Parathyroid adenoma (tissue), 2 donors: ENCODE measurements at regions not wholly inside any gene's neighbourhood (a gene's known extent, or its start where the extent isn't known, plus 50 kb on each side); places are given as distances from the start of the nearest gene placed in this dataset.
A peak's percentile ranks its signal among the peaks of the same experiment; 100 is the strongest.
"Not testable (repeated sequence)": the region's sequence is repeated elsewhere in the genome, so short reads cannot be mapped to it uniquely, and the experiment has no call there.

Experiments used
- H2AFZ ChIP-seq: fragments of 300-600 bp; sonication (generic); one replicate; pipeline ENCODE4 v1.7.0; 2017; ENCODE audit warnings: antibody characterized with exemption, mild to moderate bottlenecking
- H3K27ac ChIP-seq: fragments of 300-600 bp; sonication (generic); one replicate; pipeline ENCODE4 v1.7.0; 2017
- H3K27me3 ChIP-seq: fragments of 300-600 bp; sonication (generic); one replicate; pipeline ENCODE4 v1.7.0; 2017; ENCODE audit warnings: low read length; ENCODE audit not compliant: control insufficient read depth, insufficient read depth
- H3K36me3 ChIP-seq: fragments of 300-600 bp; sonication (generic); one replicate; pipeline ENCODE4 v1.7.0; 2017; ENCODE audit warnings: low read length; ENCODE audit not compliant: control insufficient read depth, insufficient read depth
- H3K4me1 ChIP-seq: fragments of 300-600 bp; sonication (generic); one replicate; pipeline ENCODE4 v1.7.0; 2017; ENCODE audit warnings: control low read depth
- H3K4me2 ChIP-seq: fragments of 300-600 bp; sonication (generic); one replicate; pipeline ENCODE4 v1.7.0; 2017; ENCODE audit warnings: low read length
- H3K4me3 ChIP-seq: fragments of 300-600 bp; sonication (generic); one replicate; pipeline ENCODE4 v1.7.0; 2017; ENCODE audit warnings: low read depth, low read length
- H3K79me2 ChIP-seq: fragments of 300-600 bp; sonication (generic); one replicate; pipeline ENCODE4 v1.7.0; 2017; ENCODE audit warnings: control low read depth
- H3K9ac ChIP-seq: fragments of 300-600 bp; sonication (generic); one replicate; pipeline ENCODE4 v1.7.0; 2017; ENCODE audit warnings: mild to moderate bottlenecking
- H3K9me3 ChIP-seq: fragments of 300-600 bp; sonication (generic); one replicate; pipeline ENCODE4 v1.7.0; 2017; ENCODE audit warnings: low read length; ENCODE audit not compliant: control insufficient read depth
- TF ChIP-seq, protein P1 (sequence below): fragments of 300-600 bp; sonication (generic); IDR thresholded peaks from one replicate; pipeline ENCODE4 v1.7.0; 2017; ENCODE audit warnings: antibody characterized with exemption, mild to moderate bottlenecking
- donor health status: primary hyperparathyroidism.

DNA sequence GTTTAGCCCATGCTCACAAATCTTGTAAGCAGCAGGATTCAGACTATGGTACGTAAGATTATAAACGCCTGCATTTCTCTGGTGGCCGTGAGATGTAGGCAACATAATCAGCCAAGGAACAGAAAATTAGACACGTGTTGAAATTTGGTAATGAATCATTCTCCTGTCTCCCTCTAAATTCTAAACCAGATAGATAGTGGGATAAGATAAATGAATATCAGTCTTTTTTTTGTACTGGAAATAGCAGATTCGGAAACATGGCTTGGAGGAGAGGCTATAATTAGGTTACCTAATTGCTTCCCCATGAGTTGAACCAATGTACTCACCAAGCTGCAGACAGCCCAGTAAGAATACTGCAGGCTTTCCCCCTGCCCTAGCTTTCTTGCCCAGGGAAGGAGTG, 172.3 kb downstream of the TGFB2 start:
- no peaks in the 10 kb centered on the region for H3K79me2 ChIP-seq
- no peak overlapping the region for H3K9ac ChIP-seq
- TF ChIP-seq, protein P1, sequence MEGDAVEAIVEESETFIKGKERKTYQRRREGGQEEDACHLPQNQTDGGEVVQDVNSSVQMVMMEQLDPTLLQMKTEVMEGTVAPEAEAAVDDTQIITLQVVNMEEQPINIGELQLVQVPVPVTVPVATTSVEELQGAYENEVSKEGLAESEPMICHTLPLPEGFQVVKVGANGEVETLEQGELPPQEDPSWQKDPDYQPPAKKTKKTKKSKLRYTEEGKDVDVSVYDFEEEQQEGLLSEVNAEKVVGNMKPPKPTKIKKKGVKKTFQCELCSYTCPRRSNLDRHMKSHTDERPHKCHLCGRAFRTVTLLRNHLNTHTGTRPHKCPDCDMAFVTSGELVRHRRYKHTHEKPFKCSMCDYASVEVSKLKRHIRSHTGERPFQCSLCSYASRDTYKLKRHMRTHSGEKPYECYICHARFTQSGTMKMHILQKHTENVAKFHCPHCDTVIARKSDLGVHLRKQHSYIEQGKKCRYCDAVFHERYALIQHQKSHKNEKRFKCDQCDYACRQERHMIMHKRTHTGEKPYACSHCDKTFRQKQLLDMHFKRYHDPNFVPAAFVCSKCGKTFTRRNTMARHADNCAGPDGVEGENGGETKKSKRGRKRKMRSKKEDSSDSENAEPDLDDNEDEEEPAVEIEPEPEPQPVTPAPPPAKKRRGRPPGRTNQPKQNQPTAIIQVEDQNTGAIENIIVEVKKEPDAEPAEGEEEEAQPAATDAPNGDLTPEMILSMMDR: no peak
- no peak overlapping the region for H3K4me3 ChIP-seq
- no peaks in the 10 kb centered on the region for H3K4me1 ChIP-seq
- H3K27ac ChIP-seq: no peak overlapping the region
- H2AFZ ChIP-seq: no peak overlapping the region
- no peaks in the 10 kb centered on the region for H3K9me3 ChIP-seq
- no peak overlapping the region for H3K4me2 ChIP-seq
- H3K27me3 ChIP-seq: no peaks in the 10 kb centered on the region
- H3K36me3 ChIP-seq: no peaks in the 10 kb centered on the region

DNA sequence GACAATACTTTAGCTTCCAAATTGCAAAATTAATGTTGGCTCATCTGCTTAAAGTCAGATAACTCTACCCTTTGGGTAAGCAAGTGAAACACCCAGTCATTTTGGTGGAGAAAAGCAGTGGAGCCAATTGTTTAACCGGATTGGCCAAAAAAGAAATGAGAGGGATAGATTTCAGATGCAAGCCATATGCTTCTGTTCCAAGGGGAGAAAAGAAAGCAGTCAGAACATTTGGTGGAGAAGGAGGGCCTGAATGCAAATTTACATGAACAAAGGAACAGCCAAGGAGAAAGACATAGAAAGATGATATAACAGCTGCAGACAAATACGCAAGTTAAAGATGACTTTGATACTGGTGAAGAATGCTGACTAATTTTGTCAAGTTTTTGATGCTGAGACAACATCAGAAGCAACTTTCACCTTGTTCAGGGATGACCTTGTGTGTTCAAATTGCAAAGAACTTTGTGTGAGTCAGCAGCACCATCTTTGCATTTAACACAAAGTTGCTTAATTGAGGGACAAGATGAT, 173.1 kb downstream of the TGFB2 start:
- no peaks in the 10 kb centered on the region for H3K36me3 ChIP-seq
- H3K9me3 ChIP-seq: no peaks in the 10 kb centered on the region
- no peaks in the 10 kb centered on the region for H3K4me1 ChIP-seq
- H3K27ac ChIP-seq: no peak overlapping the region
- H2AFZ ChIP-seq: no peak overlapping the region
- H3K4me3 ChIP-seq: no peak overlapping the region
- no peak overlapping the region for H3K4me2 ChIP-seq
- no peaks in the 10 kb centered on the region for H3K27me3 ChIP-seq
- TF ChIP-seq, protein P1: no peak
- no peak overlapping the region for H3K9ac ChIP-seq
- no peaks in the 10 kb centered on the region for H3K79me2 ChIP-seq

DNA sequence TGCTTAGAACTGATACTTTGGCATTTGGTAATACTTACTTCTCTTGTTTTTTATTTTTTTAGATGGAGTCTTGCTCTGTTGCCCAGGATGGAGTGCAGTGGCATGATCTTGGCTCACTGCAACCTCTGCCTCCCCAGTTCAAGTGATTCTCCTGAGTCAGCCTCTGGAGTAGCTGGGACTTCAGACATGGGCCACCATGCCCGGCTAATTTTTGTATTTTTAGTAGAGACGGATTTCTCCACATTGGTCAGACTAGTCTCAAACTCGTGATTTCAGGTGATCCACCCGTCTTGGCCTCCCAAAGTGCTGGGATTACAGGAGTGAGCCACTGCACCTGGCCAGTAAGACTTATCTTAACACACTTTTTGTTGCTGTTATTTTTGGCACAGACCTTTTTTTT, 175.5 kb downstream of the TGFB2 start:
- H3K9me3 ChIP-seq, H3K27me3 ChIP-seq, H3K9ac ChIP-seq: not testable (repeated sequence)

DNA sequence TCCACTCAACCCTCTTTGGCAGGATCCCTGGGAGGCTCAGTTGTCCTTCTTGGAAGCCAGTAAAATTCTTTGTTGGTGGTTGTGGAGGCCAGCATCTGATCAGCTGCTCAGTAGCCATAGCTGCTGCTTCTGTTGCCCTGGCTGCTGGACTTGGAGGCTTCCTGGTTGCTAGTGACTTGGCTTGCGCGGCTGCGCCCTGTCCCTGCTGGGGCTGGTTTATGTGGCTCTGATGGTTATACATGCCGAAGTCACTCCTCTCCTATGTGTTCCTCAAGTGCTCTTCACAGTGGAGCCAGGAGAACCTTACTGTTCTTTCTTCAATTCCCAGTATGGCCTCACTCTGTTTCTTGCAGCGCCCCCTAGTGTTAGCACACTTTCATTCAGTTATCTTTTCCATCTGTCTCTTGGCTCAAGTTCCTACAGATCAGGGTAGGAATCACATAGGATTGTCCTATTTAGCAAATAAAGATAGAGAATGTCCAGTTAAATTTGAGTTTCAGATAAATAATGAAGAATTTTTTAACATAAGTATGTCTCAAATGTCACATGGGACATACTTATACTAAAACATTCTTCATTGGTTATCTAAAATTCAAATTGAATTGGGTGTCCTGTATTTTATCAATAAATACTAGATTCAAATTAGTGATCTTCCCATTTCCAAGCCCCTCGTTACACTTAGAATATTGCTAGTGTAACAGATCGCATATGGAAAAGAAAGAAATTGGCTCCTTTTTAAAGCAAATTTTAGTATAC, 176.5 kb downstream of the TGFB2 start:
- no peaks in the 10 kb centered on the region for H3K4me1 ChIP-seq
- no peak overlapping the region for H3K4me3 ChIP-seq
- no peak overlapping the region for H3K9ac ChIP-seq
- no peak overlapping the region for H3K4me2 ChIP-seq
- H3K27me3 ChIP-seq: no peaks in the 10 kb centered on the region
- no peak overlapping the region for H2AFZ ChIP-seq
- no peaks in the 10 kb centered on the region for H3K79me2 ChIP-seq
- no peaks in the 10 kb centered on the region for H3K36me3 ChIP-seq
- no peak overlapping the region for H3K27ac ChIP-seq
- no peaks in the 10 kb centered on the region for H3K9me3 ChIP-seq
- TF ChIP-seq, protein P1: peak; percentile 27

More for the DNA sequence above, 175.5 kb downstream of the TGFB2 start:
- not testable (repeated sequence) for H2AFZ ChIP-seq, H3K4me1 ChIP-seq, H3K4me3 ChIP-seq, H3K27ac ChIP-seq, H3K36me3 ChIP-seq, H3K79me2 ChIP-seq, H3K4me2 ChIP-seq

DNA sequence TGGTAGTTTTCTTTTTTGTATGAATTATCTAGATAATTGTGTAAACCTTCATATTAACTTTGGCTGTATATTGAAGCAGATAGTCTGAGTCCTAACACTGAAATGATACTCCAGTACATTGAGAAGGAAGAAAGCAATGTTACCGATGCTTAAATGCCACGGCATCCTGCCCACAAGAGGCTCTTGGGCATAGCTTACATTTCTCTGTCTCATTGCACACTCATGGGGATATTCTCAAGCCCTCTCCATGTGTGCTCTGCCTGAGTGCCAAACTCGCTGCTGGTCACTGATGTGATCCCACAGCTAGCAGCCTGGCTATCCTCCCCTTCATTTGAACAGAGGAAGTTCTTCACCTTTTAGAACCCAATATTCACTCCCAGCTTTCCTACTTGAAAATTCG, 179.4 kb downstream of the TGFB2 start:
- H3K79me2 ChIP-seq: no peaks in the 10 kb centered on the region
- H3K36me3 ChIP-seq: no peaks in the 10 kb centered on the region
- no peaks in the 10 kb centered on the region for H3K9me3 ChIP-seq
- no peak overlapping the region for H3K9ac ChIP-seq
- H3K4me3 ChIP-seq: no peak overlapping the region
- H3K27me3 ChIP-seq: no peaks in the 10 kb centered on the region
- H2AFZ ChIP-seq: no peak overlapping the region
- no peak overlapping the region for H3K4me2 ChIP-seq
- TF ChIP-seq, protein P1: no peak
- H3K27ac ChIP-seq: no peak overlapping the region
- H3K4me1 ChIP-seq: no peaks in the 10 kb centered on the region
